ENCODE measurements at regions not wholly inside any gene's neighbourhood (a gene's known extent, or its start where the extent isn't known, plus 50 kb on each side); places are given as distances from the start of the nearest gene placed in this dataset.

GRCh38 chr10:59107147-59107546 lies 69.3 kb upstream of the PHYHIPL start (continued):
- TF ChIP-seq CTCF (conservative IDR thresholded peaks at IDR 0.05; ENCODE audit: low read depth in 2 of 2) (no peak), EZH2 (IDR thresholded peaks at IDR 0.05; ENCODE audit: low read depth, unreplicated experiment) (no peak), EZH2phosphoT487 (IDR thresholded peaks at IDR 0.05; ENCODE audit: unreplicated experiment) (no peak)

- Histone ChIP-seq H3K9me2 (ENCODE audit: insufficient read depth) (no peaks in the 10 kb centered on the region), H3F3A (replicated peaks; ENCODE audit: low read depth) (no peaks in the 10 kb centered on the region), H3K79me2 (replicated peaks; ENCODE audit: insufficient read depth) (no peaks in the 10 kb centered on the region), H3K4me3 (no peak overlapping the region), H3K4me2 (no peak overlapping the region), H3K27ac (ENCODE audit: low read depth) (no peak overlapping the region), H3K4me1 (ENCODE audit: insufficient read depth) (no peaks in the 10 kb centered on the region), H4K20me1 (replicated peaks; ENCODE audit: insufficient read depth) (no peaks in the 10 kb centered on the region), H3K27me3 (ENCODE audit: insufficient read depth) (no peaks in the 10 kb centered on the region), H3K36me3 (ENCODE audit: insufficient read depth) (no peaks in the 10 kb centered on the region), H2AFZ (no peak overlapping the region)
- Mint-ChIP-seq H3K4me1 (peaks cover 5% of the 10 kb centered on the region; the same call in 1 of the 3 replicates), H3K27me3 (ENCODE audit: insufficient read depth, low read depth, poor library complexity) (no peaks in the 10 kb centered on the region), H3K27ac (no peak overlapping the region), H3K36me3 (ENCODE audit: low read depth) (no peaks in the 10 kb centered on the region), H3K4me3 (no peak overlapping the region), H3K9me3 (no peaks in the 10 kb centered on the region)
- no peak for DNase-seq (ENCODE audit: low spot score)
- no peak for ATAC-seq
- no peak for TF ChIP-seq EZH2 (IDR thresholded peaks at IDR 0.05; ENCODE audit: low read depth, unreplicated experiment)
- TF ChIP-seq JUNB (IDR thresholded peaks at IDR 0.05; ENCODE audit: unreplicated experiment): no peak
- no peak for TF ChIP-seq ZNF114 (CRISPR knock-in tag; IDR thresholded peaks at IDR 0.05)
- no peak for TF ChIP-seq CTCF (conservative IDR thresholded peaks at IDR 0.05; ENCODE audit: low read depth in 2 of 2)
- TF ChIP-seq POLR2AphosphoS5 (IDR thresholded peaks at IDR 0.05; ENCODE audit: low read depth): no peak
- no peak for TF ChIP-seq CREB1 (CRISPR knock-in tag; IDR thresholded peaks at IDR 0.05; ENCODE audit: low read depth)
- TF ChIP-seq ETS1 (IDR thresholded peaks at IDR 0.05): no peak
- TF ChIP-seq EZH2phosphoT487 (IDR thresholded peaks at IDR 0.05; ENCODE audit: unreplicated experiment): no peak
These were observed 68.1 kb upstream of the PHYHIPL start for GRCh38 chr10:59108296-59108870.

Data from GM23338 (cell line).